ENCODE measurements at regions not wholly inside any gene's neighbourhood (a gene's known extent, or its start where the extent isn't known, plus 50 kb on each side); places are given as distances from the start of the nearest gene placed in this dataset.
"Not testable (repeated sequence)": the region's sequence is repeated elsewhere in the genome, so short reads cannot be mapped to it uniquely, and the experiment has no call there.

DNA sequence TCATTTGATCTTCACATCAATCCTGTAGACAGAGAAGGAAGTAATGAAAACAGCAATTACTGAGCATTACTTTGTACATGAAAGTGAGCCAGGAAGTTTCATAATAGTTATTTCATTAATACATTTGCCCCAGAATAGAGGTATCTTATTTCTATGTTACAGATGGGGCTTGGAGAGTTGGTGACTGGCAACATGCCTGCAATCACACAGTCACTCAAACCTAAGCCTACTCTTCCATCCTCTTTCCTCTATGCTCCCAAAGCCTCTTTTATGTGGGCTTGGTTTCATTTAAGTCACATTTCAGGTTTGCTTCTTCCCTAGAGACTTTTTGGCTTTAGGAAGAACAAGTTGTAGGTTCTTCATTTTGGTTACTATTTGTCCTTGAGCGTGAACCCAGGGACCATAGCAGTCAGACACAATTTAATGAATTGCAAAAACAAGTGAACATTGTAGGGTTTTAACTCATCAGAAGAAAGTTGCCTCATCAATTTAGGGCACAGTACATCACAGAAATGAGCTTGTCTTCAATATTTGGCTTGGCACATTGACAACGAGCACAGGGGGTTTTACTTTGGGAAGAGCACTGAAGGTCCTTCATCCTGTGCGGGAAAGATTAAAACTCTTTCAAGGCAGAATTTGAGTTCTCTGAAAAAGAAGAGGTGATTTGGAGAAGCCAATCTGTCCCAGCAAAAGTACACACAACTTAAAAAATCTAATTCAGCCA lies 381.1 kb downstream of the TMEM38B start:
- no peak overlapping the region for H3K27ac Mint-ChIP-seq
- H3K36me3 Mint-ChIP-seq (ENCODE audit: low read depth): no peaks in the 10 kb centered on the region
- DNase-seq (ENCODE audit: low spot score): no peak
- no peaks in the 10 kb centered on the region for H3K9me3 Mint-ChIP-seq
- no peak overlapping the region for H3K4me3 Mint-ChIP-seq
- no peaks in the 10 kb centered on the region for H3K27me3 Mint-ChIP-seq (ENCODE audit: low read depth)
- no peaks in the 10 kb centered on the region for H3K4me1 Mint-ChIP-seq (ENCODE audit: low read depth)

DNA sequence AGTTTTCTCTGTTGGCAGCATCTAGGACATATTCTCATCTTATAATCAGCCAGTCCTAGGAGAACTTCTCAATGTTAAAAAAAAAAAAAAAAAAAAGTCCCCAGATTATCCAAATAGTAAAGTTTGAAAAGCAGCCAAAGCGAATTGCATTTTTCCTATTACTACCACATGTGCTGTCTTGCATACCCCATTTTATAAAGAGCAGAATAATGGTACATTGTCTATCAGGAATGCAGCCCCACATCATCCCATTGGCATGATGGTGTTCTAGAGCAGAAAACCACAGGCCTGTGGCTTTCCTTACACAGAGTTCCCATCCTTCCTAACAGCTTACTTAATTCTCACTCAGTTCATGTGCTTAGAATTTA lies 381.6 kb downstream of the TMEM38B start:
- no peak for DNase-seq (ENCODE audit: low spot score)
- Mint-ChIP-seq H3K4me3 (no peak overlapping the region), H3K27me3 (ENCODE audit: low read depth) (no peaks in the 10 kb centered on the region), H3K9me3 (no peaks in the 10 kb centered on the region), H3K36me3 (ENCODE audit: low read depth) (no peaks in the 10 kb centered on the region), H3K27ac (no peak overlapping the region), H3K4me1 (ENCODE audit: low read depth) (no peaks in the 10 kb centered on the region)

DNA sequence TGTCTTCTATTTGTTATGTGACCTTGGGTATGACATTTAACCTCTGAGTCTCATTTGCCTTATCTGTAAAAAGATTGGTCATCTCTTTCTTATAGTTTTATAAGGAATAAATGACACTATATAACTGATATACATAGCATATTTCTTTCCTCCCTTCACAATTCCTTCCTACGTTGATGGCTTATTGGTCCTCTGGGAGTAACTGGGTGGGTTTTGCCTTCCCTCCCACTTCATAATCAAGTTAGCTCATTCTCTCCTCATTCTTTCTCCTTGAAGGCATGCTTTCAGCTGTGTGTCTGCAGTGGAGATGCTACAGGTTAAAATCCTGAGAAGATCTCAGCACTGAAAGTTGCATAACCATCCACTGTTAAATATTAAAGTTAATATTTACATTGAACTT lies 382.4 kb downstream of the TMEM38B start:
- H3K27me3 Mint-ChIP-seq (ENCODE audit: low read depth): no peaks in the 10 kb centered on the region
- no peak for DNase-seq (ENCODE audit: low spot score)
- no peak overlapping the region for H3K4me3 Mint-ChIP-seq
- no peak overlapping the region for H3K27ac Mint-ChIP-seq
- no peaks in the 10 kb centered on the region for H3K36me3 Mint-ChIP-seq (ENCODE audit: low read depth)
- H3K9me3 Mint-ChIP-seq: no peaks in the 10 kb centered on the region
- no peaks in the 10 kb centered on the region for H3K4me1 Mint-ChIP-seq (ENCODE audit: low read depth)

DNA sequence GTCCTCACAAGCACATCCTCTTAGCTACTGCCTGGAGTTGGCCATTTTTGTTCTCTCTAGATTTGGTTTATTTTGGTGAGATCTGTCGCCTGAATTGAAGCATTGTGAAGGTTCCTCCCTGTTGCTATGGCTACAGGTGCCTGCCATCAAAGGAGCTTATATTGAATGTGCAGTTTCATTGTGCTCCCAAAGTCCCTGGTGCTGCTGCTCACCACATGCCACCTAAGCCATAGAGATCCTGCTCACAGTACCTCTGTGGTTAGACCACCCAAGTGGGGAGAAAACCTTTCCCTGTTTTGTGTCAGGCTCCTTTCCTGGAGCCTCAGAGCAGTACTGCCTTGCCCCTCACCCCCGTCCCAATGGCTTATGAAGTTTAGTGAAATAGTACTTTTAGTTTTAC lies 383.4 kb downstream of the TMEM38B start:
- H3K9me3 Mint-ChIP-seq: no peaks in the 10 kb centered on the region
- no peaks in the 10 kb centered on the region for H3K4me1 Mint-ChIP-seq (ENCODE audit: low read depth)
- no peak overlapping the region for H3K27ac Mint-ChIP-seq
- no peak for DNase-seq (ENCODE audit: low spot score)
- H3K4me3 Mint-ChIP-seq: no peak overlapping the region
- no peaks in the 10 kb centered on the region for H3K27me3 Mint-ChIP-seq (ENCODE audit: low read depth)
- H3K36me3 Mint-ChIP-seq (ENCODE audit: low read depth): no peaks in the 10 kb centered on the region

DNA sequence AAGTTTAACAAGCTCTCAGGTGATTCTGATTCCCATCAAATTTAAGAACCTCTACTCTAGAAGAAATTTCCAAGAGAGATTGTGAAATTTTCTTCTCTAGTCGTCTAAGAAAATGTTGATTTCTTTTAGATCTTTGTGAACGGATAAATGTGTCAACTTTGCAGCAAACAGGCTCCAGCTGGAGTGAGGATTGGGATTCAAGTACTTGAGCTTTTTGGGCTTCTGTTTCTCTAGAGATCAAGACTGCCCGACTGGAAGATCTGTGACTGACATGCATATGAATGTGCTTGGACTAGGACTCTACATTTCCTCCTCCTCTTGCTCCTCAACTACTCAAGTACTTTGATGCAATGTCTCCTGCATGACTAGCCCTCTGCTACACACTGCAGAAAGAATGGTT lies 388.3 kb downstream of the TMEM38B start:
- no peaks in the 10 kb centered on the region for H3K36me3 Mint-ChIP-seq (ENCODE audit: low read depth)
- no peaks in the 10 kb centered on the region for H3K27me3 Mint-ChIP-seq (ENCODE audit: low read depth)
- no peaks in the 10 kb centered on the region for H3K4me1 Mint-ChIP-seq (ENCODE audit: low read depth)
- no peak for DNase-seq (ENCODE audit: low spot score)
- no peak overlapping the region for H3K4me3 Mint-ChIP-seq
- H3K27ac Mint-ChIP-seq: no peak overlapping the region
- peaks cover 4% of the 10 kb centered on the region for H3K9me3 Mint-ChIP-seq

DNA sequence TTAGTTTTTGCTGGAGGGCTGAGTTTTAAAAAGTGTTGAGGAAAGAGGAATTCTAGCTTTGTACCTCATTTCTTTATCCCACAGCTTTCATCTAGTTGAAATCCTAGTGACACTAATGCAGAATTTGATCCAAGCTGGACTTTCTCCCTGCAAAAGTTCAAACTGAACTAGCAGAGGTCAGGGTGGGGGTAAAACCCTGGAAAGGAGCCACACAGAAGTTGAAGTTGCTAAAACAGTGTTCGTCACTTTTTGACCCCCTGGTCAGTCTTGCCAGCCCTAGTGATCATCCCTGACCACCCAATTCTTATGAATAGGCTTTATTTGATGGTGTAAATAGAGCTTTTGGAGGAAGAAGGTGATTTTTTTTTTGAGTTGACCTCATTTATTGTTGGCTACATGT lies 390.4 kb downstream of the TMEM38B start:
- no peak overlapping the region for H3K27ac Mint-ChIP-seq
- H3K4me1 Mint-ChIP-seq (ENCODE audit: low read depth): no peaks in the 10 kb centered on the region
- no peaks in the 10 kb centered on the region for H3K27me3 Mint-ChIP-seq (ENCODE audit: low read depth)
- DNase-seq (ENCODE audit: low spot score): no peak
- H3K4me3 Mint-ChIP-seq: no peak overlapping the region
- H3K9me3 Mint-ChIP-seq: peaks cover 4% of the 10 kb centered on the region
- no peaks in the 10 kb centered on the region for H3K36me3 Mint-ChIP-seq (ENCODE audit: low read depth)

DNA sequence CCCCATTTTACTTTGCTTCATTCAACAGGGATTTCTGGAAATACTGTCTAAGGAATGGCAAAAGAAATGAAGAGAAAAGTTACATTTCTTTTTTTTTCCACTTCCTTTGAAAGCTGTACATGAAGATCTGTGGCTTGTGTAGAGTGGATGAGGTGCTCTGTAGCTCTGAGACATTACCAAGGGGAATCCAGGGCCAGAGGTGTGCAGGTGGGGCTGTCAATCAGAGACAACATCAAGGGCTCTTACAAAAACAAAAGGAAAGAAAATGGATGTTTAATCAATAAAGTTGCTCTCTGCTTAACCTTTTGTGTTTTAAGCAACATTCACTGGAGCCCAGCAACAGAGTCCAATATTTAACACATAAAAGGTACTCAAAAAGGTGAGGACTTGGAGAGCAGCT lies 391.1 kb downstream of the TMEM38B start:
- Mint-ChIP-seq H3K36me3 (ENCODE audit: low read depth) (no peaks in the 10 kb centered on the region), H3K9me3 (peaks cover 4% of the 10 kb centered on the region), H3K27ac (no peak overlapping the region), H3K4me1 (ENCODE audit: low read depth) (no peaks in the 10 kb centered on the region), H3K4me3 (no peak overlapping the region), H3K27me3 (ENCODE audit: low read depth) (no peaks in the 10 kb centered on the region)
- DNase-seq (ENCODE audit: low spot score): no peak

DNA sequence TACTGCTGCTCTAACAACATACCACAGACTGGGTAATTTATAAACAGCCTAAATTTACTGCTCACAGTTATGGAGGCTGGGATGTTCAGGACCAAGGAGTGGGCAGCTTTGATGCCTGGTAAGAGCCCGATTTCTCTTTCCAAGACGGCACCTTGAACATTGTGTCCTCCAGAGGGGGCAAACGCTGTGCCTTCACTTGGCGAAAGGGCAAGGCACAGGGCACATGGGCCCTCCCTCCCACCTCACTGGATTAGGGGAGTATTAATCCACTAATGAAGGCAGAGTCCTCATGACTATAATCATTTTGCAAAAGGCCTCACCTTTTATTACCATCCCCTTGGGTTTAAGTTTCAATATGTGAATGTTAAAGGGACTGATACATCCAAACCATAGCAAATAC lies 397.7 kb downstream of the TMEM38B start:
- H3K27me3 Mint-ChIP-seq (ENCODE audit: low read depth): no peaks in the 10 kb centered on the region
- no peak for DNase-seq (ENCODE audit: low spot score)
- no peak overlapping the region for H3K27ac Mint-ChIP-seq
- H3K4me1 Mint-ChIP-seq (ENCODE audit: low read depth): no peaks in the 10 kb centered on the region
- H3K9me3 Mint-ChIP-seq: peaks cover 5% of the 10 kb centered on the region
- H3K4me3 Mint-ChIP-seq: no peak overlapping the region
- no peaks in the 10 kb centered on the region for H3K36me3 Mint-ChIP-seq (ENCODE audit: low read depth)

DNA sequence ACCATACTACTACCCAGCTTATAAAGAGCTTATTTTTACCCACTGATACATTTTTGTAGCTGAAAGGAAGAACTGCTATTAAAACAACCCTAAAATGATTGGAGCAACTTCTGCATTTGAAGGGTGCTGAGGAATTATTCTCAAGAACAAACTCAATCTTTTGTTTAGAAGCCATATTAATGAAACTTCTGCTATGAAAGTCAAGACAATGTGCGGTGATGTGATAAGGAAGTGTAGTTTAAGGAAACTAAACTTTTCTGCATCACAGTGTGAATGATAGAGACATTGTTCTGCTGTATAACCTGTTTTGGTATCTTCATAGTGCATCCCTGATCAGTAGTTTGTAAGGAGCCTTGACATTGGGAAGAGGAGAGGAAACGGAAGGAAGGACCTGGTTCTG lies 408.5 kb downstream of the TMEM38B start:
- Mint-ChIP-seq H3K4me1 (ENCODE audit: low read depth) (no peaks in the 10 kb centered on the region), H3K27me3 (ENCODE audit: low read depth) (no peaks in the 10 kb centered on the region), H3K27ac (no peak overlapping the region), H3K4me3 (no peak overlapping the region), H3K36me3 (ENCODE audit: low read depth) (no peaks in the 10 kb centered on the region), H3K9me3 (peaks cover 11% of the 10 kb centered on the region)
- no peak for DNase-seq (ENCODE audit: low spot score)

DNA sequence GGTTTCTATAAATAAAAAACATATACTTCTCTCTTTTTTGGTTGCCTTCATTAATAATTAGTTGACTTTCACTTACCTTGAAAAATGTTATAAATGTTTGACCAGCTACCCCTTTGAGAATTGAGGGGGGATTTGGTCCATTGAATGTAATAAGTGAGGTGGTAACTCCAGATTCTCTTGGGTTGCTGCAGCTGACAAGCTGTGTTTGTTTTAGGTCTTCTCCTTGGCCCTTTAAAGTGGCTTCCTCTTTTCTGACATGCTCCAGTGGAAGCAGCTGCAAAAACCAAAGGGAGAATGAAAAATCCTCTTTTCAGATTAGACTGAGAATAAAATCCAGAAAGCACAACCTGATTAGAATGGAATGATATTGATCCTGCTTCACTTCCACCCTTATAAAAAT lies 410.5 kb downstream of the TMEM38B start:
- no peak for DNase-seq (ENCODE audit: low spot score)
- Mint-ChIP-seq H3K27me3 (ENCODE audit: low read depth) (no peaks in the 10 kb centered on the region), H3K4me3 (no peak overlapping the region), H3K27ac (no peak overlapping the region), H3K4me1 (ENCODE audit: low read depth) (no peaks in the 10 kb centered on the region), H3K9me3 (peaks cover 11% of the 10 kb centered on the region), H3K36me3 (ENCODE audit: low read depth) (no peaks in the 10 kb centered on the region)

DNA sequence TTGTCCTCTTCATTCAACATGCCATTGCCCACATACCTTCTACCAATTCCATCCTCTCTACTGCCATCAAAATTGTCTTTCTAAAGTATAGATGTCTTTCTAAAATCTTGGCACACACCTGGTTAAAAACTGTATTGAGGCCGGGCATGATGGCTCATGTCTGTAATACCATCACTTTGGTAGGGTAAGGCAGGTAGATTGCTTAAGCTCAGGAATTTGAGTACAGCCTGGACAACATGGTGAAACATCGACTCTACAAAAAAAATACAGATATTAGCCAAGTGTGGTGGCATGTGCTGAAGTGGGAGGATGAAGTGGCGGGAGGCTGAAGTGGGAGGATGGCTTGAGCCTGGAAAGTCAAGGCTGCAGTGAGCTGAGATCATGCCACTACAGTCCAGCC lies 412.1 kb downstream of the TMEM38B start:
- Mint-ChIP-seq H3K4me1 (ENCODE audit: low read depth) (no peaks in the 10 kb centered on the region), H3K36me3 (ENCODE audit: low read depth) (no peaks in the 10 kb centered on the region), H3K27me3 (ENCODE audit: low read depth) (no peaks in the 10 kb centered on the region), H3K4me3 (no peak overlapping the region), H3K27ac (no peak overlapping the region), H3K9me3 (peaks cover 11% of the 10 kb centered on the region)
- DNase-seq (ENCODE audit: low spot score): no peak

DNA sequence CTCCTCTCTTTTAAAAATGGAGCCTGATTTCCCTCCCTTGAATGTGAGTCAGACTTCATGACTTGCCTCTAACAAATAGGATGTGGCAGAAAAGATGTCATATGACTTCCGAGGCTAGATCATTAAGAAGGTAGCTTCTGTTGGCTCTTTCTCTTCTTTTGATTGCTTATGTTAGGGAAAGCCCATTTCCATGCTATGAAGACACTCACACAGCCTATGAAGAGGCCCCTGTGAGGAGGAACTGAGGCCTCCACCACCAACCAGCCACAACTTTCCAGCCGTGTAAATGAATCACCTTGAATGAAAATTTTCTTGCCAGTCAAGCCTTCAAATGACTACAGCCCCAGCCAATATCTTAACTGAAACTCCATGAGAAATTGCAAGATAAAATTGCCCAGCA lies 413.4 kb downstream of the TMEM38B start:
- Mint-ChIP-seq H3K9me3 (peaks cover 11% of the 10 kb centered on the region), H3K4me3 (no peak overlapping the region), H3K27me3 (ENCODE audit: low read depth) (no peaks in the 10 kb centered on the region), H3K27ac (no peak overlapping the region), H3K36me3 (ENCODE audit: low read depth) (no peaks in the 10 kb centered on the region), H3K4me1 (ENCODE audit: low read depth) (no peaks in the 10 kb centered on the region)
- DNase-seq (ENCODE audit: low spot score): no peak

DNA sequence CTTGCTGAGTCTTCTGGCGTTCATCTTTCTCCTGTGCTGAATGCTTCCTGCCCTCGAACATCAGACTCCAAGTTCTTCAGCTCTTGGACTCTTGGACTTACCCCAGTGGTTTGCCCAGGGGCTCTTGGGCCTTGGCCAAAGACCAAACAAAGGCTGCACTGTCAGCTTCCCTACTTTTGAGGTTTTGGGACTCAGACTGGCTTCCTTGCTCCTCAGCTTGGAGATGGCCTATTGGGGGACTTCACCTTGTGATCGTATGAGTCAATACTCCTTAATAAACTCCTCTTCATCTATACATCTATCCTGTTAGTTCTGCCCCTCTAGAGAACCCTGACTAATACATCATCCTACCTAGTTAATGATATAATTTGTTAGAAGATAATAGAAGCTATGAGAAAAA lies 415.4 kb downstream of the TMEM38B start:
- not testable (repeated sequence) for DNase-seq (ENCODE audit: low spot score); H3K27ac Mint-ChIP-seq; H3K36me3 Mint-ChIP-seq (ENCODE audit: low read depth); H3K4me1 Mint-ChIP-seq (ENCODE audit: low read depth); H3K4me3 Mint-ChIP-seq; H3K27me3 Mint-ChIP-seq (ENCODE audit: low read depth)
- peaks cover 11% of the 10 kb centered on the region for H3K9me3 Mint-ChIP-seq

DNA sequence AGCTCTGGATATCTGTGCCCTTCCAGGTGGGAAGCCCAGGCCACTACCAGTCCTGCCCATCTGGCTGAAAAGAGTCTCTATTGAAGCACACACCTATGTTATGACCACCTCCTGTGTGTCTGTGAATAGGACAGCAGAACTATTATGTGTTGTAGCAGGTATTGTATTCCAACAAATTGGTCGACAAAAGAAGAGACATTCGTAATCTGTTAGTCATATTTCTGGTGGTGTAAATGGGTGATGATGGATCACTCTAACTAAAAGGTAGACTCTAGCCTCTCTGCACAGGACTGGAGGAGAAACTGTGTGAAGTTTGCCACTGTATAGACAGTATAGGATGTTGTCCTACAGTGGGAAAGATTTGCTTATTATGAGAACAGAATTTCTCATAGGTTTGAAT lies 416.1 kb downstream of the TMEM38B start:
- no peak for DNase-seq (ENCODE audit: low spot score)
- H3K36me3 Mint-ChIP-seq (ENCODE audit: low read depth): no peaks in the 10 kb centered on the region
- no peak overlapping the region for H3K27ac Mint-ChIP-seq
- no peaks in the 10 kb centered on the region for H3K27me3 Mint-ChIP-seq (ENCODE audit: low read depth)
- H3K4me3 Mint-ChIP-seq: no peak overlapping the region
- H3K9me3 Mint-ChIP-seq: peaks cover 11% of the 10 kb centered on the region
- H3K4me1 Mint-ChIP-seq (ENCODE audit: low read depth): no peaks in the 10 kb centered on the region

DNA sequence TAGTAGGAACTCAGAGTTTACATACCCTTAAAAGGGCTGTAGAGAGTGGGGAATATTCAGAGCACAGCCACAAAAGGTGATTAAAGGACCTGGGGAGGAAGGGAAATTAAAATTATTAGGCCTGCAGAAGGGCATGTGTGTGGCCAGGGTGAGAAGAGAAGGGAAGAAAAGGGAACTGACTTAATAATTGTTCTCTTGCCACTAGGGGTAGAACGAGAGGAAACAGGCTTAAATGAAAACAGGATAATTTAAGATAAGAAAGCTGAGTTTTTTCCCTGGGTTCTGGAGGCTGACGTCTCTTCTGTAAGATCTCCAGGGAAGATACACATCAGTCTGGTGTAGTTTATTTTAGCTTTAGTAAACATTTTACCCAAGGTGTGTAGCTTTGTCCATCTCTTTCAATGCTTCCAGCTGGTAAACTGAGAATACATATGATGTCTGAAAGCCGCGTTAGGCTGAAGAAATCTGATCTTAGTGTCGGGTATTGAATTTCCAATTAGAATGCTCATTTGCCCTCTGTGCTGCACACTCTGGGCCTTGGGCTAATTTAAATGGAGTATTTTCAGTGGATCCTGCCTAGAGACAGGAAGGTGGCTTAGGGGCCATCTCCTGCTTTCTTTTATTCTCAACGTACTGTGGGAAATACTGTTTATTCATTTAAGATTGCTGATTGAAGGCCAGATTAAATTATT lies 416.8 kb downstream of the TMEM38B start:
- Mint-ChIP-seq H3K9me3 (peaks cover 9% of the 10 kb centered on the region), H3K4me1 (ENCODE audit: low read depth) (no peaks in the 10 kb centered on the region), H3K27me3 (ENCODE audit: low read depth) (no peaks in the 10 kb centered on the region), H3K27ac (no peak overlapping the region), H3K36me3 (ENCODE audit: low read depth) (no peaks in the 10 kb centered on the region), H3K4me3 (no peak overlapping the region)
- DNase-seq (ENCODE audit: low spot score): no peak

All from T-helper 2 cell treated with Interferon-gamma antibody and Interleukin-4, amounts not matched to agents 5 μg/mL and 100 μg/mL, for 36 hours (primary cell).